ENCODE measurements at regions not wholly inside any gene's neighbourhood (a gene's known extent, or its start where the extent isn't known, plus 50 kb on each side); places are given as distances from the start of the nearest gene placed in this dataset.

GRCh38 chr2:126269911-126270310 is 386.0 kb upstream of the GYPC start:
- no peak for TF ChIP-seq CTCF (IDR thresholded peaks at IDR 0.05)
- no peak for TF ChIP-seq ZFX (IDR thresholded peaks at IDR 0.05; ENCODE audit: borderline replicate concordance)

All from 22Rv1 (cell line).